NCI-H1092 treated with DMSO at 0.1 percent for 48 hours (cell line): ENCODE measurements at regions not wholly inside any gene's neighbourhood (a gene's known extent, or its start where the extent isn't known, plus 50 kb on each side); places are given as distances from the start of the nearest gene placed in this dataset.
A peak's percentile ranks its signal among the peaks of the same experiment; 100 is the strongest.
"Not testable (repeated sequence)": the region's sequence is repeated elsewhere in the genome, so short reads cannot be mapped to it uniquely, and the experiment has no call there.

ENCODE experiments used
- DNase-seq: peaks from one replicate; lab custom pipeline; 2025; lab: John Stamatoyannopoulos, UW

GRCh38 chr2:222351035-222351434 is 52.2 kb upstream of the PAX3 start:
- no peak for DNase-seq

- DNase-seq, result no peak
Measured at GRCh38 chr2:222352981-222353380, 54.2 kb upstream of the PAX3 start.

GRCh38 chr2:222353993-222354392 is 55.2 kb upstream of the PAX3 start:
- DNase-seq, result peak; percentile 35

GRCh38 chr2:222355860-222356259 is 57.1 kb upstream of the PAX3 start:
- no peak for DNase-seq

- DNase-seq, result no peak
Measured at GRCh38 chr2:222357930-222358329, 59.1 kb upstream of the PAX3 start.

GRCh38 chr2:222358876-222359275 is 60.1 kb upstream of the PAX3 start:
- DNase-seq, result no peak

- no peak for DNase-seq
Measured at GRCh38 chr2:222360146-222360545, 61.3 kb upstream of the PAX3 start.

GRCh38 chr2:222360997-222361396 is 62.2 kb upstream of the PAX3 start:
- no peak for DNase-seq

GRCh38 chr2:222361787-222362186 is 62.6 kb upstream of the SGPP2 start:
- no peak for DNase-seq

GRCh38 chr2:222362336-222362735 is 62.0 kb upstream of the SGPP2 start:
- no peak for DNase-seq

GRCh38 chr2:222364285-222364895 is 60.0 kb upstream of the SGPP2 start:
- no peak for DNase-seq

GRCh38 chr2:222368280-222368679 is 56.1 kb upstream of the SGPP2 start:
- DNase-seq, result not testable (repeated sequence)

GRCh38 chr2:222372993-222373392 is 51.4 kb upstream of the SGPP2 start:
- DNase-seq, result no peak
